Fibroblast of the aortic adventitia (primary cell): ENCODE measurements at regions not wholly inside any gene's neighbourhood (a gene's known extent, or its start where the extent isn't known, plus 50 kb on each side); places are given as distances from the start of the nearest gene placed in this dataset.

Experiments used
- DNase-seq: peaks from one replicate; pipeline ENCODE4 v3.0.0-alpha.2; 2010; ENCODE audit warnings: low read depth
- H3K4me3 ChIP-seq: 2 replicates; pipeline ENCODE4 v1.5.1; 2011; ENCODE audit warnings: low read depth, mild to moderate bottlenecking, control low read depth, low read length, moderate library complexity
- CTCF ChIP-seq: IDR thresholded peaks from 2 replicates; pipeline ENCODE4 v1.5.1; 2011; ENCODE audit warnings: mild to moderate bottlenecking, low read length, control low read depth, inconsistent platforms; ENCODE audit not compliant: insufficient read depth

GRCh38 chr3:137285924-137286323, 328.1 kb downstream of the IL20RB start:
- DNase-seq, result no peak
- TF ChIP-seq CTCF, result no peak
- H3K4me3 ChIP-seq, result no peak overlapping the region

GRCh38 chr3:137293086-137293485, 335.3 kb downstream of the IL20RB start:
- TF ChIP-seq CTCF, result no peak
- no peak for DNase-seq
- no peak overlapping the region for H3K4me3 ChIP-seq

GRCh38 chr3:137294139-137294538, 336.4 kb downstream of the IL20RB start:
- TF ChIP-seq CTCF, result no peak
- H3K4me3 ChIP-seq, result no peak overlapping the region
- DNase-seq, result no peak

- no peak for DNase-seq
- no peak overlapping the region for H3K4me3 ChIP-seq
- TF ChIP-seq CTCF, result no peak
Observed at GRCh38 chr3:137294839-137295238, 337.1 kb downstream of the IL20RB start.

GRCh38 chr3:137295336-137295735, 337.6 kb downstream of the IL20RB start:
- DNase-seq, result no peak
- no peak overlapping the region for H3K4me3 ChIP-seq
- TF ChIP-seq CTCF, result no peak

- H3K4me3 ChIP-seq, result no peak overlapping the region
- TF ChIP-seq CTCF, result no peak
- no peak for DNase-seq
Observed at GRCh38 chr3:137296116-137296515, 338.3 kb downstream of the IL20RB start.

- DNase-seq, result no peak
- no peak overlapping the region for H3K4me3 ChIP-seq
- TF ChIP-seq CTCF, result no peak
Observed at GRCh38 chr3:137297770-137298169, 340.0 kb downstream of the IL20RB start.
